Neural cell (in vitro differentiated cells): ENCODE measurements at regions not wholly inside any gene's neighbourhood (a gene's known extent, or its start where the extent isn't known, plus 50 kb on each side); places are given as distances from the start of the nearest gene placed in this dataset.
A peak's percentile ranks its signal among the peaks of the same experiment; 100 is the strongest.

Experiments
- H2AFZ ChIP-seq: fragments of 200-600, 300-800 bp; sonication (generic), shearing (Covaris generic); 2 replicates; pipeline ENCODE4 v1.6.0; 2014; ENCODE audit warnings: low read depth, mild to moderate bottlenecking, antibody characterized with exemption, low read length, moderate library complexity
- H3F3A ChIP-seq: fragments of 200-600 bp; shearing (Covaris generic); 2 replicates; pipeline ENCODE4 v1.6.1; 2016; ENCODE audit warnings: mild to moderate bottlenecking, moderate library complexity, mixed read lengths, antibody characterized with exemption, low read length; ENCODE audit not compliant: insufficient read depth, poor library complexity, severe bottlenecking
- H3K27ac ChIP-seq: fragments of 200-600, 300-800 bp; sonication (generic), shearing (Covaris generic); 2 replicates; pipeline ENCODE4 v1.5.1; 2014; ENCODE audit warnings: mild to moderate bottlenecking, low read length, moderate library complexity
- H3K27me3 ChIP-seq: fragments of 300-800, 200-600 bp; sonication (generic), shearing (Covaris generic); 2 replicates; pipeline ENCODE4 v1.6.0; 2014; ENCODE audit warnings: mild to moderate bottlenecking, low read depth, low read length, moderate library complexity; ENCODE audit not compliant: insufficient read depth
- H3K36me3 ChIP-seq: fragments of 300-800, 200-600 bp; sonication (generic), shearing (Covaris generic); 2 replicates; pipeline ENCODE4 v1.5.1; 2014; ENCODE audit warnings: mild to moderate bottlenecking, antibody characterized with exemption, low read length, moderate library complexity; ENCODE audit not compliant: insufficient read depth
- H3K4me2 ChIP-seq: fragments of 300-800, 200-600 bp; sonication (generic), shearing (Covaris generic); 2 replicates; pipeline ENCODE4 v1.6.0; 2014; ENCODE audit warnings: mild to moderate bottlenecking, low read length
- H3K4me3 ChIP-seq: fragments of 300-800, 200-600 bp; sonication (generic), shearing (Covaris generic); 2 replicates; pipeline ENCODE4 v1.5.1; 2014; ENCODE audit warnings: mild to moderate bottlenecking, low read length, moderate library complexity
- H3K79me2 ChIP-seq: fragments of 200-600 bp; shearing (Covaris generic); replicated peaks from 2 replicates; pipeline ENCODE4 v1.6.0; 2014; ENCODE audit warnings: mild to moderate bottlenecking, low read length, moderate library complexity; ENCODE audit not compliant: insufficient read depth
- H3K9ac ChIP-seq: fragments of 300-800, 200-600 bp; sonication (generic), shearing (Covaris generic); 2 replicates; pipeline ENCODE4 v1.6.1; 2016; ENCODE audit warnings: mild to moderate bottlenecking, low read length, mixed read lengths
- H3K9me2 ChIP-seq: fragments of 200-600 bp; shearing (Covaris generic); 2 replicates; pipeline ENCODE4 v1.6.1; 2016; ENCODE audit warnings: mild to moderate bottlenecking, low read length, mixed read lengths; ENCODE audit not compliant: insufficient read depth
- H3K9me3 ChIP-seq: fragments of 200-600, 300-800 bp; sonication (generic), shearing (Covaris generic); 2 replicates; pipeline ENCODE4 v1.6.1; 2016; ENCODE audit warnings: mild to moderate bottlenecking, mixed run types, low read length, moderate library complexity, mixed read lengths
- H4K20me1 ChIP-seq: fragments of 200-600 bp; shearing (Covaris generic); 2 replicates; pipeline ENCODE4 v1.6.1; 2016; ENCODE audit warnings: mild to moderate bottlenecking, mixed run types; ENCODE audit not compliant: insufficient read depth
- CTCF ChIP-seq: fragments of 450-650 bp; IDR thresholded peaks from 2 replicates; pipeline ENCODE4 v1.5.1; 2014; ENCODE audit warnings: antibody characterized with exemption, mild to moderate bottlenecking, moderate library complexity; ENCODE audit not compliant: poor library complexity, severe bottlenecking
- EP300 ChIP-seq: fragments of 450-650 bp; conservative IDR thresholded peaks from 2 replicates; pipeline ENCODE4 v1.6.1; 2014; ENCODE audit warnings: antibody characterized with exemption, mild to moderate bottlenecking, moderate library complexity; ENCODE audit not compliant: poor library complexity, severe bottlenecking
- POLR2AphosphoS5 ChIP-seq: IDR thresholded peaks from 2 replicates; pipeline ENCODE4 v1.6.1; 2012
- RAD21 ChIP-seq: fragments of 450-650 bp; conservative IDR thresholded peaks from 2 replicates; pipeline ENCODE4 v1.6.1; 2014; ENCODE audit warnings: antibody characterized with exemption, mild to moderate bottlenecking, moderate library complexity
- REST ChIP-seq: IDR thresholded peaks from 2 replicates; pipeline ENCODE4 v1.6.1; 2012; ENCODE audit warnings: borderline replicate concordance
- SMC3 ChIP-seq: fragments of 450-650 bp; conservative IDR thresholded peaks from 2 replicates; pipeline ENCODE4 v1.6.1; 2014; ENCODE audit warnings: antibody characterized with exemption, mild to moderate bottlenecking, moderate library complexity; ENCODE audit not compliant: poor library complexity
- TAF1 ChIP-seq: IDR thresholded peaks from 2 replicates; pipeline ENCODE4 v1.6.1; 2012; ENCODE audit warnings: low read depth

- no peaks in the 10 kb centered on the region for H3K36me3 ChIP-seq
These were observed 194.5 kb downstream of the PLK2 start for GRCh38 chr5:58265246-58265930.

GRCh38 chr5:58264276-58264675, 195.6 kb downstream of the PLK2 start:
- H4K20me1 ChIP-seq: no peaks in the 10 kb centered on the region
- no peaks in the 10 kb centered on the region for H3K79me2 ChIP-seq
- H3K9me2 ChIP-seq: no peaks in the 10 kb centered on the region
- no peaks in the 10 kb centered on the region for H3K27me3 ChIP-seq
- H2AFZ ChIP-seq: no peak overlapping the region
- peaks cover 10% of the 10 kb centered on the region for H3F3A ChIP-seq
- TF ChIP-seq TAF1 (no peak), SMC3 (no peak), RAD21 (no peak), EP300 (no peak), POLR2AphosphoS5 (no peak), CTCF (no peak)
- H3K9me3 ChIP-seq: no peaks in the 10 kb centered on the region
- H3K4me2 ChIP-seq: no peak overlapping the region
- H3K4me3 ChIP-seq: no peak overlapping the region
- H3K27ac ChIP-seq: no peak overlapping the region
- H3K9ac ChIP-seq: no peak overlapping the region
- no peaks in the 10 kb centered on the region for H3K36me3 ChIP-seq

More at GRCh38 chr5:58265246-58265930, 194.5 kb downstream of the PLK2 start:
- TF ChIP-seq REST: no peak
- TF ChIP-seq SMC3: no peak
- no peak for TF ChIP-seq CTCF
- no peaks in the 10 kb centered on the region for H4K20me1 ChIP-seq
- H3K79me2 ChIP-seq: no peaks in the 10 kb centered on the region
- peak overlapping the region; percentile 97 for H3K27ac ChIP-seq
- peak overlapping the region; percentile 13 for H2AFZ ChIP-seq
- no peaks in the 10 kb centered on the region for H3K9me3 ChIP-seq
- H3K9me2 ChIP-seq: no peaks in the 10 kb centered on the region
- H3F3A ChIP-seq: peaks cover 10% of the 10 kb centered on the region
- peak overlapping the region; percentile 47 for H3K4me3 ChIP-seq
- H3K27me3 ChIP-seq: no peaks in the 10 kb centered on the region
- H3K9ac ChIP-seq: peak overlapping the region; percentile 66
- H3K4me2 ChIP-seq: peak overlapping the region; percentile 64
